SH-SY5Y (cell line): ENCODE measurements at regions not wholly inside any gene's neighbourhood (a gene's known extent, or its start where the extent isn't known, plus 50 kb on each side); places are given as distances from the start of the nearest gene placed in this dataset.
A peak's percentile ranks its signal among the peaks of the same experiment; 100 is the strongest.

Source experiments
- GATA2 ChIP-seq: IDR thresholded peaks from 2 replicates; pipeline ENCODE4 v1.6.1; 2011; ENCODE audit warnings: mild to moderate bottlenecking, low read depth, low read length
- GATA3 ChIP-seq: IDR thresholded peaks from 2 replicates; pipeline ENCODE4 v1.6.1; 2011; ENCODE audit warnings: low read depth, mild to moderate bottlenecking, low read length, moderate library complexity

- TF ChIP-seq GATA2 (peak; percentile 75), GATA3 (peak; percentile 43; the same call in 1 of the 2 replicates)
Observed at GRCh38 chr3:102225407-102226132, 209.2 kb upstream of the ZPLD1 start.
